GM12878 (cell line): ENCODE measurements at regions not wholly inside any gene's neighbourhood (a gene's known extent, or its start where the extent isn't known, plus 50 kb on each side); places are given as distances from the start of the nearest gene placed in this dataset.

Experiments
- ATAC-seq: fragments of 200-7000 bp; cut with Tn5 transposase; 3 replicates; pipeline ENCODE4 v1.9.1; 2020; ENCODE audit warnings: mild to moderate bottlenecking, moderate library complexity
- BruUV-seq: library from RNA; stranded (reverse); fragments of 400-500 nt; replicated peaks from 2 replicates; lab custom pipeline; 2021; lab: Mats Ljungman, UMichigan
- CTCF ChIA-PET: fragments of 300-600 bp; sonication (Branson Sonifier 250); formaldehyde crosslinking; extraction: SDS; loops from one replicate; lab custom pipeline; 2021; ENCODE audit warnings: inconsistent platforms; lab: Yijun Ruan, JAX
- POLR2A ChIA-PET: fragments of 350-600 bp; formaldehyde crosslinking; extraction: SDS; loops from one replicate; lab custom pipeline; 2021; ENCODE audit warnings: inconsistent platforms; lab: Charles Lee
- RAD21 ChIA-PET: fragments of 300-600 bp; sonication (Branson Sonifier 250); formaldehyde crosslinking; loops from one replicate; lab custom pipeline; 2023; ENCODE audit warnings: antibody characterized with exemption; ENCODE audit not compliant: unreplicated experiment; lab: Charles Lee
- SMC1A ChIA-PET: fragments of 300-600 bp; sonication (Branson Sonifier 250); formaldehyde crosslinking; loops from one replicate; lab custom pipeline; 2023; ENCODE audit not compliant: unreplicated experiment, uncharacterized antibody; lab: Charles Lee
- DNase-seq: peaks from one replicate; pipeline ENCODE4 v3.0.0-alpha.2; 2011; ENCODE audit warnings: low read depth, low spot score
- FAIRE-seq: peaks from 3 replicates; lab custom pipeline; 2011; peaks lifted over from hg19 to GRCh38; lab: Jason Lieb, UNC
- H2AFZ ChIP-seq: 2 replicates; pipeline ENCODE4 v1.6.0; 2011; ENCODE audit warnings: low read depth, low read length, control low read depth; ENCODE audit not compliant: control insufficient read depth
- H3K27ac ChIP-seq: 2 replicates; pipeline ENCODE4 v1.5.1; 2011; ENCODE audit warnings: control low read depth; ENCODE audit not compliant: control insufficient read depth, insufficient read depth
- H3K27me3 ChIP-seq, 2 experiments: replicated peaks in 1 of 2; 2 replicates each; pipeline versions ENCODE4 v1.6.0 to v1.6.1; 2011; ENCODE audit warnings: low read length in 1 of 2; ENCODE audit not compliant: control insufficient read depth in 2 of 2, insufficient read depth in 2 of 2
- H3K36me3 ChIP-seq, 2 experiments: 2 replicates each; pipeline ENCODE4 v1.5.1; 2011; ENCODE audit warnings: low read length in 1 of 2; ENCODE audit not compliant: control insufficient read depth in 2 of 2, insufficient read depth in 2 of 2
- H3K4me1 ChIP-seq: 2 replicates; pipeline ENCODE4 v1.6.1; 2011; ENCODE audit warnings: mild to moderate bottlenecking, low read length, moderate library complexity, mixed read lengths; ENCODE audit not compliant: control insufficient read depth, insufficient read depth
- H3K4me2 ChIP-seq: 2 replicates; pipeline ENCODE4 v1.6.0; 2011; ENCODE audit warnings: control low read depth; ENCODE audit not compliant: control insufficient read depth, insufficient read depth
- H3K4me3 ChIP-seq: fragments of 200-600 bp; sonication (generic); 2 replicates; pipeline ENCODE4 v1.5.1; 2016
- H3K79me2 ChIP-seq: 2 replicates; pipeline ENCODE4 v1.6.0; 2011; ENCODE audit warnings: low read length; ENCODE audit not compliant: control insufficient read depth, insufficient read depth
- H3K9ac ChIP-seq: 2 replicates; pipeline ENCODE4 v1.8.0; 2011; ENCODE audit warnings: low read length, control low read depth, mixed read lengths; ENCODE audit not compliant: control insufficient read depth, insufficient read depth
- H3K9me3 ChIP-seq: replicated peaks from 3 replicates; pipeline ENCODE4 v1.5.1; 2011; ENCODE audit warnings: mild to moderate bottlenecking, low read length; ENCODE audit not compliant: control insufficient read depth, insufficient read depth
- H4K20me1 ChIP-seq: 2 replicates; pipeline ENCODE4 v1.6.0; 2011; ENCODE audit not compliant: control insufficient read depth, insufficient read depth
- BMI1 ChIP-seq: fragments of 450-650 bp; IDR thresholded peaks from 2 replicates; pipeline ENCODE4 v1.6.1; 2016; ENCODE audit warnings: mild to moderate bottlenecking, moderate library complexity, borderline replicate concordance
- CBX5 ChIP-seq: sonication (generic); IDR thresholded peaks from 2 replicates; pipeline ENCODE4 v1.6.1; 2016; ENCODE audit warnings: low read depth, moderate library complexity, mild to moderate bottlenecking, inconsistent platforms
- CREM ChIP-seq: IDR thresholded peaks from 2 replicates; pipeline ENCODE4 v1.6.1; 2014; ENCODE audit warnings: antibody characterized with exemption, low read depth
- E2F8 ChIP-seq: fragments of 450-650 bp; IDR thresholded peaks from 2 replicates; pipeline ENCODE4 v1.6.1; 2018; ENCODE audit warnings: mild to moderate bottlenecking, low read depth, moderate library complexity; ENCODE audit not compliant: partially characterized antibody
- HSF1 ChIP-seq: fragments of 150-350 bp; IDR thresholded peaks from 2 replicates; pipeline ENCODE4 v1.6.1; 2014; ENCODE audit warnings: mild to moderate bottlenecking, low read depth, low read length
- POLR2AphosphoS5 ChIP-seq: IDR thresholded peaks from 2 replicates; pipeline ENCODE4 v1.6.1; 2011; ENCODE audit warnings: mild to moderate bottlenecking, low read length, inconsistent platforms
- RB1 ChIP-seq: fragments of 450-650 bp; formaldehyde crosslinking; IDR thresholded peaks from 2 replicates; pipeline ENCODE4 v1.6.1; 2017; ENCODE audit warnings: mild to moderate bottlenecking, borderline replicate concordance
- RUNX3 ChIP-seq: IDR thresholded peaks from 2 replicates; pipeline ENCODE4 v1.6.1; 2012; ENCODE audit warnings: low read length, inconsistent platforms
- SP1 ChIP-seq: IDR thresholded peaks from one replicate; pipeline ENCODE4 v1.6.1; 2011; ENCODE audit warnings: low read depth, low read length
- SREBF2 ChIP-seq: IDR thresholded peaks from 2 replicates; pipeline ENCODE4 v1.6.1; 2012; ENCODE audit warnings: mild to moderate bottlenecking, low read length
- SRF ChIP-seq, 2 experiments: IDR thresholded peaks; 2 replicates each; pipeline ENCODE4 v1.6.1; 2011; ENCODE audit warnings: low read depth in 2 of 2, low read length in 2 of 2, mild to moderate bottlenecking in 1 of 2, moderate library complexity in 1 of 2
- SUZ12 ChIP-seq: fragments of 200-600 bp; sonication (generic); IDR thresholded peaks from one replicate; pipeline ENCODE4 v1.6.1; 2018; ENCODE audit warnings: antibody characterized with exemption, mild to moderate bottlenecking; ENCODE audit not compliant: unreplicated experiment
- TCF12 ChIP-seq: IDR thresholded peaks from 2 replicates; pipeline ENCODE4 v1.6.1; 2011; ENCODE audit warnings: low read depth, mild to moderate bottlenecking, low read length
- YY1 ChIP-seq: IDR thresholded peaks from 2 replicates; pipeline ENCODE4 v1.6.1; 2011; ENCODE audit warnings: low read depth, mild to moderate bottlenecking, low read length
- ZNF207 ChIP-seq: fragments of 450-650 bp; IDR thresholded peaks from 2 replicates; pipeline ENCODE4 v1.6.1; 2014; ENCODE audit warnings: antibody characterized with exemption, mild to moderate bottlenecking, borderline replicate concordance
- WGBS: methylation state at CpG from one replicate; pipeline ENCODE4 v1.1.6; 2016; ENCODE audit warnings: low lambda C conversion rate; ENCODE audit not compliant: insufficient replicate concordance, insufficient coverage; ENCODE audit errors: missing lambda C conversion rate; 5-methylcytosine and 5-hydroxymethylcytosine counted together
- in situ Hi-C: fragments of 300-500 bp; cut with MboI; formaldehyde crosslinking; loops from 9 replicates; pipeline ENCODE4 v1.14.3; 2018; ENCODE audit warnings: mixed read lengths
- intact Hi-C: fragments of 100-400 bp; cut with micrococcal nuclease; formaldehyde crosslinking; loops from one replicate; pipeline ENCODE4 v1.14.2; 2022; ENCODE audit not compliant: unreplicated experiment
- TF ChIP-seq, protein P1 (sequence below): IDR thresholded peaks from 2 replicates; pipeline ENCODE4 v1.6.1; 2012; ENCODE audit warnings: low read depth, low read length, improper control_type of control experiment

DNA sequence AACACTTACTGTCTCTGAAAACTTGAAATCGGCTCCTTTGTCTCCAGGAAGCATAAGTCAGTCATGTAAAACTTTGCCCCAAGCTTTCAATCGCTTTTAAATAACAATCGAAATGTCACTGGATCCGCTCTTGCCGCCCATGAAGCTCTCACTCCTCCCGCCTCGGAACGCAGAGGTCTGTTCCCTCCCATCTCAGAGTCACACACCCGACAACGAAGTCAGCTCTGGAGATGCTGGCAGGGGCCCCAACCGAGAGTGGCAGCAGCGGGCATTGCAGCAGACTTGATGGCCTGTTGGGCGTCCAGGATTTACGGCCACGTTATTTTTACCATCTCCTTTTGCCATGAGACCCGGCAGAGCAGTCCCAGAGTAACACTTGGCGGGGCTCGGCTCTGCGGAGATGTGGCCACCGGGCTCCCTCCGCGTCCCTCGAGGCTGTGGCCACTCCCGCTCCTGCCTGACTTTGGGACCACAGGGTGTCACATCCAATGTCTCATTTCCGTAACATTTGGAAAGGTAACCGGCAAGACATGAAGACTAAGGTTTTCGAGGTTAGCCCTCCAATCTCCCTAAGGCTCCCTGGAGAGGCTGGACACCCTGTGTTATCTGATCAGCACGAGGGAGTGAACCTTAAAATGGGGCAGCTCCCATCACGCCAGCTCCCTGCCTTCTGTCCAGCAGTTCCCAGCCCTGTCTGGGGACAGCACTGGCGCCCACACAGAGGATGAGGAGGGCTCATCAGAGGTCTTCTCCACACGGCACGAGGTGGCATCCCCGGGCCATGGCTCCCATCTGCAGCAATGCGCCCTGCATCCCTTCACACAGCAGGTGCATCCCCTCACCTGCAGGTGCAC lies 62.8 kb upstream of the ADGRA1 start:
- no peak overlapping the region for H3K27ac ChIP-seq
- no peaks in the 10 kb centered on the region for H3K4me1 ChIP-seq
- no peak for TF ChIP-seq SP1
- no peak for TF ChIP-seq SRF (IDR thresholded peaks at IDR 0.05; ENCODE audit: low read depth in 2 of 2, low read length in 2 of 2)
- TF ChIP-seq TCF12 = no peak
- TF ChIP-seq POLR2AphosphoS5 = no peak
- TF ChIP-seq, protein P1, sequence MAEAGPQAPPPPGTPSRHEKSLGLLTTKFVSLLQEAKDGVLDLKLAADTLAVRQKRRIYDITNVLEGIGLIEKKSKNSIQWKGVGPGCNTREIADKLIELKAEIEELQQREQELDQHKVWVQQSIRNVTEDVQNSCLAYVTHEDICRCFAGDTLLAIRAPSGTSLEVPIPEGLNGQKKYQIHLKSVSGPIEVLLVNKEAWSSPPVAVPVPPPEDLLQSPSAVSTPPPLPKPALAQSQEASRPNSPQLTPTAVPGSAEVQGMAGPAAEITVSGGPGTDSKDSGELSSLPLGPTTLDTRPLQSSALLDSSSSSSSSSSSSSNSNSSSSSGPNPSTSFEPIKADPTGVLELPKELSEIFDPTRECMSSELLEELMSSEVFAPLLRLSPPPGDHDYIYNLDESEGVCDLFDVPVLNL = no peak
- TF ChIP-seq RB1 = no peak
- TF ChIP-seq SUZ12 = no peak
- no peak for TF ChIP-seq RUNX3
- TF ChIP-seq ZNF207 = no peak
- TF ChIP-seq CBX5 = no peak
- TF ChIP-seq CREM = no peak
- no peak for TF ChIP-seq SREBF2
- TF ChIP-seq E2F8 = no peak
- no peak for TF ChIP-seq HSF1
- TF ChIP-seq YY1 = no peak
- TF ChIP-seq BMI1 = no peak
- no peaks in the 10 kb centered on the region for H3K27me3 ChIP-seq
- intact Hi-C loops (no loop called here), in situ Hi-C loops (no loop called here)
- 51% methylated on average over 34 of the region's 34 CpGs for WGBS
- ChIA-PET SMC1A (no interaction called here), CTCF (no interaction called here), POLR2A (no interaction called here), RAD21 (no interaction called here)
- no peak for ATAC-seq
- no peak for FAIRE-seq
- no TSS peak for BruUV-seq
- H4K20me1 ChIP-seq = no peaks in the 10 kb centered on the region
- H3K36me3 ChIP-seq = no peaks in the 10 kb centered on the region
- H2AFZ ChIP-seq = no peak overlapping the region
- H3K79me2 ChIP-seq = no peaks in the 10 kb centered on the region
- H3K4me3 ChIP-seq = no peak overlapping the region
- no peaks in the 10 kb centered on the region; the same call in 2 of the 3 replicates for H3K9me3 ChIP-seq
- no peak for DNase-seq
- no peak overlapping the region for H3K9ac ChIP-seq
- no peak overlapping the region for H3K4me2 ChIP-seq
